Gastroesophageal sphincter (tissue), 3 donors: ENCODE measurements at regions not wholly inside any gene's neighbourhood (a gene's known extent, or its start where the extent isn't known, plus 50 kb on each side); places are given as distances from the start of the nearest gene placed in this dataset.

ENCODE experiments used
- CTCF ChIP-seq, 4 experiments: fragments of 200-600 bp in 2 of 4; fragments of 450-650 bp in 2 of 4; sonication (generic) in 1 of 4; IDR thresholded peaks; one replicate each; pipeline ENCODE4 v1.5.1; 2017 to 2019; ENCODE audit warnings: antibody characterized with exemption in 4 of 4, mild to moderate bottlenecking in 2 of 4, moderate library complexity in 2 of 4
- POLR2AphosphoS5 ChIP-seq: sonication (generic); formaldehyde crosslinking; IDR thresholded peaks from one replicate; pipeline ENCODE4 v1.6.1; 2017; ENCODE audit warnings: antibody characterized with exemption

GRCh38 chr15:66896611-66897010 is 168.8 kb upstream of the SMAD3 start:
- TF ChIP-seq CTCF (IDR thresholded peaks at IDR 0.05) (no peak), POLR2AphosphoS5 (no peak)
